ENCODE measurements at regions not wholly inside any gene's neighbourhood (a gene's known extent, or its start where the extent isn't known, plus 50 kb on each side); places are given as distances from the start of the nearest gene placed in this dataset.

- no peaks in the 10 kb centered on the region for H3K4me1 ChIP-seq
- 88 to 91% methylated on average over 16 of the region's 16 CpGs for WGBS, 2 donors
- TF ChIP-seq CTCF (IDR thresholded peaks at IDR 0.05) = no peak
- intact Hi-C loops (cut with DNase I) = no loop called here
- no peak overlapping the region for H3K27ac ChIP-seq
- no peak overlapping the region for H3K4me3 ChIP-seq
- H3K9me3 ChIP-seq = no peaks in the 10 kb centered on the region
- H3K27me3 ChIP-seq = peaks cover 0 to 38% (median 24%) of the 10 kb centered on the region in 7 donors
- no peaks in the 10 kb centered on the region for H3K36me3 ChIP-seq
- DNase-seq = no peak
- ATAC-seq = no peak
Measured at GRCh38 chr10:130480491-130480890, 344.3 kb downstream of the GLRX3 start.

DNA sequence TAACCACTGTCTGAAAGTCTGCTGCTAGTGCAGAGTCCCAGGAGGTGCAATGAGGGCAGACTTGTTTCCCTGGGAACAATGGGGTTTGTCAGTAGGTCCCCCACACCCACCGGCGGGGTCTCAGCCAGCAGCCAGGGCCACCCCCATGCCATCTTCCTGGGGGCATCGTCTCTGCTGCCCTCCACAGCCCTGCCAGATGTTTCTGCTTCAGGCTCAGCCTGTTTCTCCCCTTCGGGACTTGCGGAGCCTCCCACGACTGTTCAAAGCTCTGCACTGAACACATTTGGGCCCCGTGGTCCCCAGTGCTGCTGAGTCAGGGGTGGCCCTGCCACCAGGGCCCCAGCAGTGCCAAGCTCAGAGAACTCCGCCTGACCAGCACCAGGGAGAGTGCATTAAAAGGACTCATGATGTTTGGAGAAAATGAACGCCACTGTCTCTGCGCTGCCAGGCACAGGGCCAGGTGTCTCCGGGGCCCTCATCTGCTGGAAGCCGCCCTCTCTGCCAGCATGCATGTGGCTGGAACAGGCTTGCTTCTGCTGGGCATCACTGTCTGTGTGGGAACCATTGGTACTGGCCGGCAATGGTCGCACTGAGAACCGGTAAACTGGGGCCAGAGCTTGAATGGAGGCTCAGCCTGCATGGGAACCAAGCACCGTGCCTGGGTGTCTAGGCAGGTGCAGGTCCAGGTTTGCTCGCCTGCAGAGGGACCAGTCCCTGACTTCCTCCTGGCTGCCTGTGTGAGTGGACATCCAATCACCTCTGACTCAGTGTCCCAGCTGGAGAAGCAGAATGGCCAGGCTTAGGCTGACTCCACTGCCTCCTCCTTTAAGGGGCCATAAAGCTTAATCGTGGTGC lies 345.1 kb downstream of the GLRX3 start:
- intact Hi-C loops (cut with DNase I) = no loop called here
- H3K9me3 ChIP-seq = no peaks in the 10 kb centered on the region
- TF ChIP-seq CTCF (IDR thresholded peaks at IDR 0.05) = no peak
- WGBS, 2 donors = 79 to 80% methylated on average over 18 of the region's 18 CpGs
- no peak for DNase-seq
- H3K4me3 ChIP-seq = no peak overlapping the region
- ATAC-seq = no peak
- no peaks in the 10 kb centered on the region for H3K36me3 ChIP-seq
- no peaks in the 10 kb centered on the region for H3K4me1 ChIP-seq
- peaks cover 0 to 40% (median 24%) of the 10 kb centered on the region in 7 donors for H3K27me3 ChIP-seq
- H3K27ac ChIP-seq = no peak overlapping the region

DNA sequence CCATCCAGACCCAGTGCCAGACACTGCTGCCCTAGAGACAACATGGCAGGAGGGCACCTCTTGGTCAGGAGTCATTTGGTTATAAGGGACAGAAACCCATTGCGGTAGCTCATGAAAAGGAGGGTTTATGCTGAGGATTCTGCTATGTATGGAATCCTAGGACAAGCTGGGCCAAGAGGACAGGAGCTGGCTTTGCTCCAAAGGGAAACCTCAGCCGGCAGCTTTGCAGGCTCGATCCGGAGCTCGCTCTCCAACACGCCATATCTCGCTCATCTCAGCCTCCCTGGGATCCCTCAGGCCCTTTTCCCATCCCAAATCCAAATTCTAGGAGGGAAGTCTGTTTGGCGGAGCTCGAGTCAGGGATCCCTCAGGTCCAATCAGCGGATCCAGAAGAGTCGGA lies 345.7 kb downstream of the GLRX3 start:
- no peak for TF ChIP-seq CTCF (IDR thresholded peaks at IDR 0.05)
- no peaks in the 10 kb centered on the region for H3K36me3 ChIP-seq
- H3K27ac ChIP-seq = no peak overlapping the region
- no peak for ATAC-seq
- no peaks in the 10 kb centered on the region for H3K4me1 ChIP-seq
- H3K27me3 ChIP-seq = peaks cover 0 to 33% (median 18%) of the 10 kb centered on the region in 7 donors
- 56 to 72% methylated on average over 11 of the region's 11 CpGs for WGBS, 2 donors
- no peak overlapping the region for H3K4me3 ChIP-seq
- H3K9me3 ChIP-seq = no peaks in the 10 kb centered on the region
- intact Hi-C loops (cut with DNase I) = no loop called here
- no peak for DNase-seq

- DNase-seq = no peak
- 54 to 70% methylated on average over 17 of the region's 17 CpGs for WGBS, 2 donors
- no peak overlapping the region for H3K27ac ChIP-seq
- peaks cover 0 to 27% (median 11%) of the 10 kb centered on the region in 7 donors for H3K27me3 ChIP-seq
- H3K4me3 ChIP-seq = no peak overlapping the region
- H3K9me3 ChIP-seq = no peaks in the 10 kb centered on the region
- intact Hi-C loops (cut with DNase I) = no loop called here
- H3K36me3 ChIP-seq = no peaks in the 10 kb centered on the region
- TF ChIP-seq CTCF (IDR thresholded peaks at IDR 0.05) = no peak
- H3K4me1 ChIP-seq = no peaks in the 10 kb centered on the region
- no peak for ATAC-seq
Measured at GRCh38 chr10:130483691-130484467, 347.7 kb downstream of the GLRX3 start.
